ENCODE measurements at regions not wholly inside any gene's neighbourhood (a gene's known extent, or its start where the extent isn't known, plus 50 kb on each side); places are given as distances from the start of the nearest gene placed in this dataset.

GRCh38 chr3:115488409-115488808 lies 134.9 kb upstream of the GAP43 start:
- ATAC-seq (no peak), DNase-seq (ENCODE audit: low spot score) (no peak), FAIRE-seq (no peak)
- H3K27me3 ChIP-seq (ENCODE audit: control insufficient read depth in 1 of 2, insufficient read depth in 2 of 2, low read length in 2 of 2) = no peaks in the 10 kb centered on the region
- H3K27ac ChIP-seq (ENCODE audit: extremely low read length, insufficient read depth, low read length) = no peak overlapping the region
- in situ Hi-C loops (cut with HindIII; ENCODE audit: extremely low pct_ligation_motif_present, low pct_unique_long_range_greater_than_20kb) = no loop called here
- POLR2A ChIA-PET = no interaction called here
- H3K4me2 ChIP-seq (ENCODE audit: low read depth, low read length) = no peak overlapping the region
- no peak overlapping the region for H3K9ac ChIP-seq (ENCODE audit: insufficient read depth, low read depth, low read length)
- no TSS peak for BruUV-seq (replicated peaks)
- TF ChIP-seq ZNF138 (CRISPR knock-in tag; IDR thresholded peaks at IDR 0.05; ENCODE audit: low read depth) = no peak
- TF ChIP-seq MAFF (IDR thresholded peaks at IDR 0.05; ENCODE audit: low read depth, low read length) = peak; percentile 97
- TF ChIP-seq, protein P1, sequence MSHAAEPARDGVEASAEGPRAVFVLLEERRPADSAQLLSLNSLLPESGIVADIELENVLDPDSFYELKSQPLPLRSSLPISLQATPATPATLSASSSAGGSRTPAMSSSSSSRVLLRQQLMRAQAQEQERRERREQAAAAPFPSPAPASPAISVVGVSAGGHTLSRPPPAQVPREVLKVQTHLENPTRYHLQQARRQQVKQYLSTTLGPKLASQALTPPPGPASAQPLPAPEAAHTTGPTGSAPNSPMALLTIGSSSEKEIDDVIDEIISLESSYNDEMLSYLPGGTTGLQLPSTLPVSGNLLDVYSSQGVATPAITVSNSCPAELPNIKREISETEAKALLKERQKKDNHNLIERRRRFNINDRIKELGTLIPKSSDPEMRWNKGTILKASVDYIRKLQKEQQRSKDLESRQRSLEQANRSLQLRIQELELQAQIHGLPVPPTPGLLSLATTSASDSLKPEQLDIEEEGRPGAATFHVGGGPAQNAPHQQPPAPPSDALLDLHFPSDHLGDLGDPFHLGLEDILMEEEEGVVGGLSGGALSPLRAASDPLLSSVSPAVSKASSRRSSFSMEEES (CRISPR knock-in tag; IDR thresholded peaks at IDR 0.05) = no peak
- no peak for TF ChIP-seq NCOA5 (CRISPR knock-in tag; IDR thresholded peaks at IDR 0.05)
- peak; percentile 92 to 98 for TF ChIP-seq MAFK (conservative IDR thresholded peaks at IDR 0.05 in 1 of 2, IDR thresholded peaks at IDR 0.05 in 1 of 2; ENCODE audit: low read length in 2 of 2)
- no peak for TF ChIP-seq PRDM15 (CRISPR knock-in tag; IDR thresholded peaks at IDR 0.05)
- no peak for TF ChIP-seq GMEB2 (CRISPR knock-in tag; IDR thresholded peaks at IDR 0.05; ENCODE audit: low read depth)
- TF ChIP-seq ZNF766 (CRISPR knock-in tag; IDR thresholded peaks at IDR 0.05; ENCODE audit: borderline replicate concordance) = no peak
- H3K9me3 ChIP-seq (ENCODE audit: low read length) = no peaks in the 10 kb centered on the region
- H3K4me1 ChIP-seq (ENCODE audit: insufficient read depth, low read length) = no peaks in the 10 kb centered on the region
- H3K4me3 ChIP-seq (replicated peaks in 1 of 3; ENCODE audit: insufficient read depth in 1 of 3, low read depth in 2 of 3, low read length in 3 of 3) = no peak overlapping the region
- H4K20me1 ChIP-seq (ENCODE audit: insufficient read depth, low read length) = no peaks in the 10 kb centered on the region
- no peak overlapping the region for H2AFZ ChIP-seq (ENCODE audit: low read length)
- intact Hi-C loops (cut with micrococcal nuclease; ENCODE audit: unreplicated experiment) = no loop called here
- H3K79me2 ChIP-seq (ENCODE audit: insufficient read depth, low read length) = no peaks in the 10 kb centered on the region
- H3K36me3 ChIP-seq (replicated peaks in 1 of 2; ENCODE audit: control insufficient read depth in 1 of 2, insufficient read depth in 2 of 2, low read length in 2 of 2) = no peaks in the 10 kb centered on the region
- CTCF ChIA-PET (ENCODE audit: low intra/inter-chr PET ratio, low total read pairs) = no interaction called here

Measured in HepG2 (cell line).